ENCODE measurements at regions not wholly inside any gene's neighbourhood (a gene's known extent, or its start where the extent isn't known, plus 50 kb on each side); places are given as distances from the start of the nearest gene placed in this dataset.

DNA sequence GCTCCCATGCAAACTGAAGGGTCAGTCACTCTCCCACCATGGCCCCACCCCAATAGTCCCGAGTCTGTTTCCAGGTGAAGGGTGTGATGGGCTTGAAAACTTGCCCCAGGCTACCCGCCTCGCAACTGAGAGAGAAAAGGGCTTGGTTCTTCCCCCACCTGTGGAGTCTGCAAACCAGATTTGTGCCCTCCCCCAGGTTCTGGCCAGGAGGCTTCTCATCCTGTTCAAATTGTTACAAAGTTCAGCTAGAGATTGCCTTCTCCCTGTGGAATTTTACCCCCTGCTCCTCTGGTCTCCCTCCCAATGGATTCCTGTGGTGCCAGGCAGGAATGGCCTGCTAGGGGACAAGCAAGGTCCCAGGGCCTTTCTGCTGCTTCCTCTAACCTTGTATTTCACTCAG is 93.1 kb upstream of the ACO1 start:
- TF ChIP-seq, protein P1, sequence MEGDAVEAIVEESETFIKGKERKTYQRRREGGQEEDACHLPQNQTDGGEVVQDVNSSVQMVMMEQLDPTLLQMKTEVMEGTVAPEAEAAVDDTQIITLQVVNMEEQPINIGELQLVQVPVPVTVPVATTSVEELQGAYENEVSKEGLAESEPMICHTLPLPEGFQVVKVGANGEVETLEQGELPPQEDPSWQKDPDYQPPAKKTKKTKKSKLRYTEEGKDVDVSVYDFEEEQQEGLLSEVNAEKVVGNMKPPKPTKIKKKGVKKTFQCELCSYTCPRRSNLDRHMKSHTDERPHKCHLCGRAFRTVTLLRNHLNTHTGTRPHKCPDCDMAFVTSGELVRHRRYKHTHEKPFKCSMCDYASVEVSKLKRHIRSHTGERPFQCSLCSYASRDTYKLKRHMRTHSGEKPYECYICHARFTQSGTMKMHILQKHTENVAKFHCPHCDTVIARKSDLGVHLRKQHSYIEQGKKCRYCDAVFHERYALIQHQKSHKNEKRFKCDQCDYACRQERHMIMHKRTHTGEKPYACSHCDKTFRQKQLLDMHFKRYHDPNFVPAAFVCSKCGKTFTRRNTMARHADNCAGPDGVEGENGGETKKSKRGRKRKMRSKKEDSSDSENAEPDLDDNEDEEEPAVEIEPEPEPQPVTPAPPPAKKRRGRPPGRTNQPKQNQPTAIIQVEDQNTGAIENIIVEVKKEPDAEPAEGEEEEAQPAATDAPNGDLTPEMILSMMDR (IDR thresholded peaks at IDR 0.05), result no peak
- no peak for TF ChIP-seq POLR2A (IDR thresholded peaks at IDR 0.05; ENCODE audit: low read depth)

Data from esophagus muscularis mucosa (tissue), 3 donors.